ENCODE measurements at regions not wholly inside any gene's neighbourhood (a gene's known extent, or its start where the extent isn't known, plus 50 kb on each side); places are given as distances from the start of the nearest gene placed in this dataset.

- Histone ChIP-seq H3K27ac (no peak overlapping the region), H3K36me3 (no peaks in the 10 kb centered on the region)
- no peak for TF ChIP-seq CTCF (IDR thresholded peaks at IDR 0.05; ENCODE audit: low read depth, low read length)
These were observed 446.7 kb downstream of the HS3ST3B1 start for GRCh38 chr17:14747603-14747950.

GRCh38 chr17:14746822-14747602 lies 446.1 kb downstream of the HS3ST3B1 start:
- Histone ChIP-seq H3K36me3 (no peaks in the 10 kb centered on the region), H3K27me3 (ENCODE audit: insufficient read depth, low read depth, severe bottlenecking) (no peaks in the 10 kb centered on the region), H3K4me3 (ENCODE audit: low read depth, low read length) (no peak overlapping the region), H3K27ac (no peak overlapping the region), H3K9me3 (ENCODE audit: severe bottlenecking) (no peaks in the 10 kb centered on the region)
- TF ChIP-seq CTCF (IDR thresholded peaks at IDR 0.05; ENCODE audit: low read depth, low read length): no peak
- DNase-seq: no peak

More at GRCh38 chr17:14747603-14747950, 446.7 kb downstream of the HS3ST3B1 start:
- no peaks in the 10 kb centered on the region for H3K9me3 ChIP-seq (ENCODE audit: severe bottlenecking)
- H3K4me3 ChIP-seq (ENCODE audit: low read depth, low read length): no peak overlapping the region
- H3K27me3 ChIP-seq (ENCODE audit: insufficient read depth, low read depth, severe bottlenecking): no peaks in the 10 kb centered on the region
- DNase-seq: no peak

GRCh38 chr17:14745541-14745940 lies 444.7 kb downstream of the HS3ST3B1 start:
- Histone ChIP-seq H3K9me3 (ENCODE audit: severe bottlenecking) (no peaks in the 10 kb centered on the region), H3K36me3 (no peaks in the 10 kb centered on the region), H3K4me3 (ENCODE audit: low read depth, low read length) (no peak overlapping the region), H3K27ac (no peak overlapping the region), H3K27me3 (ENCODE audit: insufficient read depth, low read depth, severe bottlenecking) (no peaks in the 10 kb centered on the region)
- DNase-seq: no peak
- TF ChIP-seq CTCF (IDR thresholded peaks at IDR 0.05; ENCODE audit: low read depth, low read length): no peak

- TF ChIP-seq CTCF (IDR thresholded peaks at IDR 0.05; ENCODE audit: low read depth, low read length): no peak
- no peak overlapping the region for H3K4me3 ChIP-seq (ENCODE audit: low read depth, low read length)
- H3K27me3 ChIP-seq (ENCODE audit: insufficient read depth, low read depth, severe bottlenecking): no peaks in the 10 kb centered on the region
- H3K9me3 ChIP-seq (ENCODE audit: severe bottlenecking): no peaks in the 10 kb centered on the region
- no peak for DNase-seq
- no peaks in the 10 kb centered on the region for H3K36me3 ChIP-seq
- H3K27ac ChIP-seq: no peak overlapping the region
These were observed 444.0 kb downstream of the HS3ST3B1 start for GRCh38 chr17:14744761-14745473.

GRCh38 chr17:14741491-14741890 lies 440.6 kb downstream of the HS3ST3B1 start:
- Histone ChIP-seq H3K27me3 (ENCODE audit: insufficient read depth, low read depth, severe bottlenecking) (no peaks in the 10 kb centered on the region), H3K9me3 (ENCODE audit: severe bottlenecking) (no peaks in the 10 kb centered on the region), H3K4me3 (ENCODE audit: low read depth, low read length) (no peak overlapping the region), H3K36me3 (no peaks in the 10 kb centered on the region), H3K27ac (no peak overlapping the region; the same call in 1 of the 2 replicates)
- DNase-seq: peak; percentile 50
- no peak for TF ChIP-seq CTCF (IDR thresholded peaks at IDR 0.05; ENCODE audit: low read depth, low read length)

Data from WERI-Rb-1 (cell line).